Endodermal cell (in vitro differentiated cells): ENCODE measurements at regions not wholly inside any gene's neighbourhood (a gene's known extent, or its start where the extent isn't known, plus 50 kb on each side); places are given as distances from the start of the nearest gene placed in this dataset.

ENCODE experiments used
- DNase-seq: peaks from one replicate; pipeline ENCODE4 v3.0.0-alpha.2; 2017
- H3K27ac ChIP-seq: 2 replicates; pipeline ENCODE4 v1.5.1; 2013; ENCODE audit warnings: mild to moderate bottlenecking, low read depth, low read length, moderate library complexity
- H3K27me3 ChIP-seq: 2 replicates; pipeline ENCODE4 v1.6.1; 2013; ENCODE audit warnings: mild to moderate bottlenecking, low read length, moderate library complexity; ENCODE audit not compliant: insufficient read depth, control insufficient read depth, poor library complexity, severe bottlenecking
- H3K36me3 ChIP-seq: 2 replicates; pipeline ENCODE4 v1.7.0; 2013; ENCODE audit warnings: mild to moderate bottlenecking, low read length, moderate library complexity; ENCODE audit not compliant: control insufficient read depth, insufficient read depth
- H3K4me1 ChIP-seq: one replicate; pipeline ENCODE4 v1.7.0; 2013; ENCODE audit warnings: low read length; ENCODE audit not compliant: control insufficient read depth, insufficient read depth
- H3K4me3 ChIP-seq: 2 replicates; pipeline ENCODE4 v1.5.1; 2013; ENCODE audit warnings: mild to moderate bottlenecking, low read length, moderate library complexity
- H3K9ac ChIP-seq: 2 replicates; pipeline ENCODE4 v1.6.1; 2013; ENCODE audit warnings: mild to moderate bottlenecking, low read length, moderate library complexity; ENCODE audit not compliant: poor library complexity, severe bottlenecking; ENCODE audit errors: extremely low read depth
- H3K9me3 ChIP-seq: 2 replicates; pipeline ENCODE4 v1.6.1; 2013; ENCODE audit warnings: mild to moderate bottlenecking, low read length, moderate library complexity; ENCODE audit not compliant: control insufficient read depth
- H3K27ac Mint-ChIP-seq: 2 replicates; pipeline ENCODE4 v1.8.0; 2020; ENCODE audit warnings: mixed read lengths
- H3K27me3 Mint-ChIP-seq: 2 replicates; pipeline ENCODE4 v1.8.0; 2021; ENCODE audit warnings: mild to moderate bottlenecking, mixed read lengths; ENCODE audit not compliant: insufficient read depth
- H3K36me3 Mint-ChIP-seq: 2 replicates; pipeline ENCODE4 v1.8.0; 2020; ENCODE audit warnings: low read depth, mixed read lengths
- H3K4me1 Mint-ChIP-seq: 2 replicates; pipeline ENCODE4 v1.8.0; 2020; ENCODE audit warnings: mixed read lengths
- H3K4me3 Mint-ChIP-seq: 2 replicates; pipeline ENCODE4 v1.8.0; 2020; ENCODE audit warnings: mild to moderate bottlenecking, moderate library complexity, mixed read lengths
- H3K9me3 Mint-ChIP-seq: 2 replicates; pipeline ENCODE4 v1.8.0; 2020; ENCODE audit warnings: mild to moderate bottlenecking, mixed read lengths
- WGBS, 2 experiments: methylation state at CpG; one replicate each; pipeline versions ENCODE4 v1.1.5 to v1.1.7; 2013; ENCODE audit warnings: missing lambda C conversion rate in 2 of 2, mixed read lengths in 1 of 2; ENCODE audit not compliant: insufficient coverage in 1 of 2, insufficient read length in 1 of 2; 5-methylcytosine and 5-hydroxymethylcytosine counted together
- TF ChIP-seq, protein P1 (sequence below): fragments of 200-600 bp; sonication (generic); conservative IDR thresholded peaks from 2 replicates; pipeline ENCODE4 v1.5.0; 2021; ENCODE audit warnings: antibody characterized with exemption, mild to moderate bottlenecking

DNA sequence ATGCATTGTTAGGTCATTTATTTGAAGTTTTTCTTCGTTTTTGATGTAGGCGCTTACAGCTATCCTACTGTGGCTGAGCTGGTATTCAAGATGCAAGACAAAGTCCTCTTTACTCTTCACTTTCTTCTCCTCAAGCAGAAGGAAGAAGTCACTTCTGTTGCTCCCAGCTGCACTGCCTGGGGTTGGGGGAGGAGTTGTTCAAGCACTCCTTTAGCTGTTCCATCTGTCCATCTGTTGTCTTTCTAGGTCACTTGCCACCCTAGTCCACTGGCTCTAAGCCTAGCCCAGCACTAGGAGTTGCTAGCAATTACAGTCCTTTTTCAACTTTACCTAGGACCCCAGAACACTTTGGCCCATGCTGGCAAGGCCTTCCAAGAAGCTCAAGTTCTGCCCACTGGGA lies 200.6 kb upstream of the RBMS1 start:
- WGBS, 2 experiments: 93% methylated on average over 2 of the region's 2 CpGs; no CpG with 5 or more reads in 1 of the 2 experiments
- no peaks in the 10 kb centered on the region for H3K27me3 ChIP-seq
- no peaks in the 10 kb centered on the region for H3K4me1 ChIP-seq
- H3K27ac Mint-ChIP-seq: no peak overlapping the region
- no peak overlapping the region for H3K4me3 ChIP-seq
- no peak for DNase-seq
- TF ChIP-seq, protein P1, sequence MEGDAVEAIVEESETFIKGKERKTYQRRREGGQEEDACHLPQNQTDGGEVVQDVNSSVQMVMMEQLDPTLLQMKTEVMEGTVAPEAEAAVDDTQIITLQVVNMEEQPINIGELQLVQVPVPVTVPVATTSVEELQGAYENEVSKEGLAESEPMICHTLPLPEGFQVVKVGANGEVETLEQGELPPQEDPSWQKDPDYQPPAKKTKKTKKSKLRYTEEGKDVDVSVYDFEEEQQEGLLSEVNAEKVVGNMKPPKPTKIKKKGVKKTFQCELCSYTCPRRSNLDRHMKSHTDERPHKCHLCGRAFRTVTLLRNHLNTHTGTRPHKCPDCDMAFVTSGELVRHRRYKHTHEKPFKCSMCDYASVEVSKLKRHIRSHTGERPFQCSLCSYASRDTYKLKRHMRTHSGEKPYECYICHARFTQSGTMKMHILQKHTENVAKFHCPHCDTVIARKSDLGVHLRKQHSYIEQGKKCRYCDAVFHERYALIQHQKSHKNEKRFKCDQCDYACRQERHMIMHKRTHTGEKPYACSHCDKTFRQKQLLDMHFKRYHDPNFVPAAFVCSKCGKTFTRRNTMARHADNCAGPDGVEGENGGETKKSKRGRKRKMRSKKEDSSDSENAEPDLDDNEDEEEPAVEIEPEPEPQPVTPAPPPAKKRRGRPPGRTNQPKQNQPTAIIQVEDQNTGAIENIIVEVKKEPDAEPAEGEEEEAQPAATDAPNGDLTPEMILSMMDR: no peak
- H3K27me3 Mint-ChIP-seq: no peaks in the 10 kb centered on the region
- no peaks in the 10 kb centered on the region for H3K36me3 ChIP-seq
- H3K9me3 Mint-ChIP-seq: no peaks in the 10 kb centered on the region
- H3K9ac ChIP-seq: no peak overlapping the region
- H3K9me3 ChIP-seq: no peaks in the 10 kb centered on the region
- H3K36me3 Mint-ChIP-seq: no peaks in the 10 kb centered on the region
- no peak overlapping the region for H3K4me3 Mint-ChIP-seq
- H3K27ac ChIP-seq: no peak overlapping the region
- no peaks in the 10 kb centered on the region for H3K4me1 Mint-ChIP-seq

DNA sequence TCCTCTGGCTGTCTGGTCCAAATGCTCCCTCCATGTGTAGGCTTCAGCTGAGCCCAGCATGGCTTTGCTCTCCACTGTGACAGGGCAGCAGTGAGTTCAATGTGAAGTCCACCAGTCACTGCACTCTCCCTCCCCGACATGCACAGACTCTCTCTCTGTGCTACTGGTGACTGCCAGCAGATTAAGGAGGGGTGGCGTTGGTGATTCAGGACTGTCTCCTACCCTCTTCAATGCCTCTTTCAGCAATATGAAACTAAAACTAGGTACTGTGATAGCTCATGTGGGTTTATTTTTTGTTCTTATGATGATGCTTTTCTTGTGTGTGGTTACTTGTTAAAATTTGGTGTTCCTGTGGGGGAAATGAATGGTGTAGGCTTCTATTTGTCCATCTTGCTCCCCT lies 201.0 kb upstream of the RBMS1 start:
- Histone ChIP-seq H3K4me1 (no peaks in the 10 kb centered on the region), H3K4me3 (no peak overlapping the region), H3K9ac (no peak overlapping the region), H3K36me3 (no peaks in the 10 kb centered on the region), H3K9me3 (no peaks in the 10 kb centered on the region), H3K27ac (no peak overlapping the region), H3K27me3 (no peaks in the 10 kb centered on the region)
- Mint-ChIP-seq H3K27me3 (no peaks in the 10 kb centered on the region), H3K4me3 (no peak overlapping the region), H3K27ac (no peak overlapping the region), H3K9me3 (no peaks in the 10 kb centered on the region), H3K4me1 (no peaks in the 10 kb centered on the region), H3K36me3 (no peaks in the 10 kb centered on the region)
- no peak for DNase-seq
- TF ChIP-seq, protein P1: no peak
- WGBS, 2 experiments: 92% methylated on average over 1 of the region's 2 CpGs; no CpG with 5 or more reads in 1 of the 2 experiments

- no peak for DNase-seq
- Histone ChIP-seq H3K27ac (no peak overlapping the region), H3K9me3 (no peaks in the 10 kb centered on the region), H3K36me3 (no peaks in the 10 kb centered on the region), H3K4me1 (no peaks in the 10 kb centered on the region), H3K27me3 (no peaks in the 10 kb centered on the region), H3K9ac (no peak overlapping the region), H3K4me3 (no peak overlapping the region)
- WGBS, 2 experiments: 86 to 91% methylated on average over 3 of the region's 3 CpGs
- Mint-ChIP-seq H3K4me1 (no peaks in the 10 kb centered on the region), H3K4me3 (no peak overlapping the region), H3K27me3 (no peaks in the 10 kb centered on the region), H3K9me3 (no peaks in the 10 kb centered on the region), H3K36me3 (no peaks in the 10 kb centered on the region), H3K27ac (no peak overlapping the region)
- TF ChIP-seq, protein P1: no peak
Observed at GRCh38 chr2:160695402-160696086, 201.9 kb upstream of the RBMS1 start.
